NCI-H1436 (cell line): ENCODE measurements at regions not wholly inside any gene's neighbourhood (a gene's known extent, or its start where the extent isn't known, plus 50 kb on each side); places are given as distances from the start of the nearest gene placed in this dataset.
"Not testable (repeated sequence)": the region's sequence is repeated elsewhere in the genome, so short reads cannot be mapped to it uniquely, and the experiment has no call there.

Experiments
- DNase-seq: peaks from one replicate; lab custom pipeline; 2025; lab: John Stamatoyannopoulos, UW

- DNase-seq: peak; percentile 50
Measured at GRCh38 chr15:70248116-70249025, 150.7 kb upstream of the TLE3 start.

GRCh38 chr15:70247281-70247680 lies 149.6 kb upstream of the TLE3 start:
- DNase-seq: no peak

- DNase-seq: no peak
Measured at GRCh38 chr15:70246623-70247220, 149.0 kb upstream of the TLE3 start.

GRCh38 chr15:70245932-70246622 lies 148.4 kb upstream of the TLE3 start:
- DNase-seq: no peak

- no peak for DNase-seq
Measured at GRCh38 chr15:70244978-70245542, 147.3 kb upstream of the TLE3 start.

- DNase-seq: no peak
Measured at GRCh38 chr15:70243686-70244540, 146.2 kb upstream of the TLE3 start.

- no peak for DNase-seq
Measured at GRCh38 chr15:70242951-70243685, 145.4 kb upstream of the TLE3 start.

- no peak for DNase-seq
Measured at GRCh38 chr15:70241561-70242320, 144.0 kb upstream of the TLE3 start.

GRCh38 chr15:70240820-70241430 lies 143.2 kb upstream of the TLE3 start:
- no peak for DNase-seq

- DNase-seq: no peak
Measured at GRCh38 chr15:70240082-70240481, 142.4 kb upstream of the TLE3 start.

GRCh38 chr15:70238917-70239316 lies 141.2 kb upstream of the TLE3 start:
- no peak for DNase-seq

- no peak for DNase-seq
Measured at GRCh38 chr15:70237626-70238025, 139.9 kb upstream of the TLE3 start.

GRCh38 chr15:70236341-70237086 lies 138.8 kb upstream of the TLE3 start:
- DNase-seq: no peak

GRCh38 chr15:70235347-70235746 lies 137.6 kb upstream of the TLE3 start:
- DNase-seq: no peak

GRCh38 chr15:70234256-70234905 lies 136.7 kb upstream of the TLE3 start:
- no peak for DNase-seq

GRCh38 chr15:70231484-70231883 lies 133.8 kb upstream of the TLE3 start:
- DNase-seq: no peak

- not testable (repeated sequence) for DNase-seq
Measured at GRCh38 chr15:70227918-70228317, 130.2 kb upstream of the TLE3 start.

GRCh38 chr15:70227147-70227546 lies 129.4 kb upstream of the TLE3 start:
- no peak for DNase-seq
